H1 (cell line): ENCODE measurements at regions not wholly inside any gene's neighbourhood (a gene's known extent, or its start where the extent isn't known, plus 50 kb on each side); places are given as distances from the start of the nearest gene placed in this dataset.

Experiments
- EP300 ChIP-seq, 2 experiments: IDR thresholded peaks; 1 replicate in 1 of 2; 2 replicates in 1 of 2; pipeline ENCODE4 v1.6.1; 2011 to 2012; ENCODE audit warnings: low read depth in 2 of 2, low read length in 2 of 2, mild to moderate bottlenecking in 2 of 2, borderline replicate concordance in 1 of 2, inconsistent platforms in 1 of 2, moderate library complexity in 1 of 2
- POLR2AphosphoS5 ChIP-seq: IDR thresholded peaks from 2 replicates; pipeline ENCODE4 v1.6.1; 2011; ENCODE audit warnings: low read depth, low read length
- SIN3A ChIP-seq, 2 experiments: IDR thresholded peaks in 1 of 2; conservative IDR thresholded peaks in 1 of 2; 2 replicates each; pipeline ENCODE4 v1.6.1; 2011 to 2012; ENCODE audit warnings: low read length in 2 of 2, improper control_type of control experiment in 1 of 2, low read depth in 1 of 2, mild to moderate bottlenecking in 1 of 2
- SP1 ChIP-seq: IDR thresholded peaks from 2 replicates; pipeline ENCODE4 v1.6.1; 2011; ENCODE audit warnings: low read depth, low read length
- TF ChIP-seq, protein P1 (sequence below): IDR thresholded peaks from 2 replicates; pipeline ENCODE4 v1.6.1; 2012; ENCODE audit warnings: inconsistent platforms
- TF ChIP-seq, protein P2 (sequence below), 3 experiments: IDR thresholded peaks; 1 replicate in 2 of 3; 2 replicates in 1 of 3; pipeline versions ENCODE4 v1.5.1 to v1.6.1; 2011; ENCODE audit warnings: low read length in 3 of 3, mild to moderate bottlenecking in 3 of 3, inconsistent platforms in 2 of 3, low read depth in 1 of 3, moderate library complexity in 1 of 3; ENCODE audit not compliant: insufficient read depth in 1 of 3; ENCODE audit errors: control extremely low read depth in 1 of 3

DNA sequence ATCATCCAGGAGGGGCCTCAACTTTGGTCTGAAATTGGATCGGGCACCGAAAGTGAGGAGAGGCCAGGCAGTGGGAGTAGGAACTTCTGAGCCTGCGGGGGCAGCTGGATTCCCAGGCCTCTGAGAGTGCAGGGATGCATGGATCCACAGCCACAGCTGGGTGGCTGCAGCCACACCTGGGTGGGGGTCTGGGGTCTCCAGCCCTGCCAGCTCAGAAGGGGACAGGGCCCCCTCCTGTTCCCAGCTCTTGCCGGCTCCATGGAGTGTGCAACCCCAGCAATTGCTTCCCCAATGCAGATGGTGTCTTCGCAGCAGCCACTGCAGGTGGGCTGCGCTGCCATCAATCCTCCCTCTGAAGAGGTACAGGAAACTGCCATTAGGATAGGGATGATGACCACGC is 123.7 kb downstream of the BCHE start:
- TF ChIP-seq, protein P1, sequence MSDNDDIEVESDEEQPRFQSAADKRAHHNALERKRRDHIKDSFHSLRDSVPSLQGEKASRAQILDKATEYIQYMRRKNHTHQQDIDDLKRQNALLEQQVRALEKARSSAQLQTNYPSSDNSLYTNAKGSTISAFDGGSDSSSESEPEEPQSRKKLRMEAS: no peak
- TF ChIP-seq POLR2AphosphoS5: no peak
- no peak for TF ChIP-seq SP1
- TF ChIP-seq, protein P2, sequence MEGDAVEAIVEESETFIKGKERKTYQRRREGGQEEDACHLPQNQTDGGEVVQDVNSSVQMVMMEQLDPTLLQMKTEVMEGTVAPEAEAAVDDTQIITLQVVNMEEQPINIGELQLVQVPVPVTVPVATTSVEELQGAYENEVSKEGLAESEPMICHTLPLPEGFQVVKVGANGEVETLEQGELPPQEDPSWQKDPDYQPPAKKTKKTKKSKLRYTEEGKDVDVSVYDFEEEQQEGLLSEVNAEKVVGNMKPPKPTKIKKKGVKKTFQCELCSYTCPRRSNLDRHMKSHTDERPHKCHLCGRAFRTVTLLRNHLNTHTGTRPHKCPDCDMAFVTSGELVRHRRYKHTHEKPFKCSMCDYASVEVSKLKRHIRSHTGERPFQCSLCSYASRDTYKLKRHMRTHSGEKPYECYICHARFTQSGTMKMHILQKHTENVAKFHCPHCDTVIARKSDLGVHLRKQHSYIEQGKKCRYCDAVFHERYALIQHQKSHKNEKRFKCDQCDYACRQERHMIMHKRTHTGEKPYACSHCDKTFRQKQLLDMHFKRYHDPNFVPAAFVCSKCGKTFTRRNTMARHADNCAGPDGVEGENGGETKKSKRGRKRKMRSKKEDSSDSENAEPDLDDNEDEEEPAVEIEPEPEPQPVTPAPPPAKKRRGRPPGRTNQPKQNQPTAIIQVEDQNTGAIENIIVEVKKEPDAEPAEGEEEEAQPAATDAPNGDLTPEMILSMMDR (IDR thresholded peaks at IDR 0.05; ENCODE audit: control extremely low read depth in 1 of 3, insufficient read depth in 1 of 3, low read depth in 1 of 3, low read length in 3 of 3): no peak
- no peak for TF ChIP-seq EP300 (IDR thresholded peaks at IDR 0.05; ENCODE audit: borderline replicate concordance in 1 of 2, low read depth in 2 of 2, low read length in 2 of 2)
- TF ChIP-seq SIN3A (conservative IDR thresholded peaks at IDR 0.05 in 1 of 2, IDR thresholded peaks at IDR 0.05 in 1 of 2; ENCODE audit: low read depth in 1 of 2, low read length in 2 of 2): no peak
